ENCODE measurements at regions not wholly inside any gene's neighbourhood (a gene's known extent, or its start where the extent isn't known, plus 50 kb on each side); places are given as distances from the start of the nearest gene placed in this dataset.

GRCh38 chr7:155919391-155920067 lies 107.3 kb upstream of the SHH start:
- Histone ChIP-seq H3K4me2 (ENCODE audit: low read length) (no peak overlapping the region), H3K9me2 (ENCODE audit: insufficient read depth, low read length) (no peaks in the 10 kb centered on the region), H3F3A (ENCODE audit: insufficient read depth, low read length, poor library complexity, severe bottlenecking) (no peaks in the 10 kb centered on the region), H4K20me1 (ENCODE audit: insufficient read depth) (no peaks in the 10 kb centered on the region), H3K27ac (ENCODE audit: low read length) (no peak overlapping the region), H2AFZ (ENCODE audit: low read depth, low read length) (no peak overlapping the region), H3K36me3 (ENCODE audit: insufficient read depth, low read length) (no peaks in the 10 kb centered on the region), H3K27me3 (ENCODE audit: insufficient read depth, low read depth, low read length) (no peaks in the 10 kb centered on the region), H3K9ac (ENCODE audit: low read length) (no peak overlapping the region), H3K9me3 (ENCODE audit: low read length) (no peaks in the 10 kb centered on the region), H3K4me3 (ENCODE audit: low read length) (no peak overlapping the region), H3K79me2 (replicated peaks; ENCODE audit: insufficient read depth, low read length) (no peaks in the 10 kb centered on the region)
- TF ChIP-seq SMC3 (conservative IDR thresholded peaks at IDR 0.05; ENCODE audit: poor library complexity) (no peak), REST (IDR thresholded peaks at IDR 0.05; ENCODE audit: borderline replicate concordance) (no peak)

- H3K4me2 ChIP-seq (ENCODE audit: low read length): no peak overlapping the region
Measured at GRCh38 chr7:155918720-155919390, 106.6 kb upstream of the SHH start.

More at GRCh38 chr7:155918720-155919390, 106.6 kb upstream of the SHH start:
- H3F3A ChIP-seq (ENCODE audit: insufficient read depth, low read length, poor library complexity, severe bottlenecking): no peaks in the 10 kb centered on the region
- H2AFZ ChIP-seq (ENCODE audit: low read depth, low read length): no peak overlapping the region
- no peak for TF ChIP-seq TAF1 (IDR thresholded peaks at IDR 0.05; ENCODE audit: low read depth)
- no peak for TF ChIP-seq REST (IDR thresholded peaks at IDR 0.05; ENCODE audit: borderline replicate concordance)
- H3K27ac ChIP-seq (ENCODE audit: low read length): no peak overlapping the region
- H3K9me2 ChIP-seq (ENCODE audit: insufficient read depth, low read length): no peaks in the 10 kb centered on the region
- no peaks in the 10 kb centered on the region for H3K79me2 ChIP-seq (replicated peaks; ENCODE audit: insufficient read depth, low read length)
- H3K27me3 ChIP-seq (ENCODE audit: insufficient read depth, low read depth, low read length): no peaks in the 10 kb centered on the region
- no peaks in the 10 kb centered on the region for H3K9me3 ChIP-seq (ENCODE audit: low read length)
- H4K20me1 ChIP-seq (ENCODE audit: insufficient read depth): no peaks in the 10 kb centered on the region
- no peak overlapping the region for H3K9ac ChIP-seq (ENCODE audit: low read length)
- no peaks in the 10 kb centered on the region for H3K36me3 ChIP-seq (ENCODE audit: insufficient read depth, low read length)
- no peak overlapping the region for H3K4me3 ChIP-seq (ENCODE audit: low read length)

All from neural cell (in vitro differentiated cells).